OCI-LY1 (cell line): ENCODE measurements at regions not wholly inside any gene's neighbourhood (a gene's known extent, or its start where the extent isn't known, plus 50 kb on each side); places are given as distances from the start of the nearest gene placed in this dataset.

Experiments
- H2AFZ ChIP-seq: fragments of 200-600 bp; sonication (generic), shearing (Covaris generic); 2 replicates; pipeline ENCODE4 v1.6.0; 2014; ENCODE audit warnings: antibody characterized with exemption, mild to moderate bottlenecking, low read length
- H3F3A ChIP-seq: fragments of 200-600 bp; sonication (generic), shearing (Covaris generic); 2 replicates; pipeline ENCODE4 v1.6.0; 2014; ENCODE audit warnings: mild to moderate bottlenecking, antibody characterized with exemption, low read length, moderate library complexity; ENCODE audit not compliant: insufficient read depth
- H3K27ac ChIP-seq: fragments of 200-600 bp; sonication (generic); 2 replicates; pipeline ENCODE4 v1.5.1; 2014; ENCODE audit warnings: low read length, mixed run types, mild to moderate bottlenecking, low read depth; ENCODE audit not compliant: poor library complexity, severe bottlenecking
- H3K27me3 ChIP-seq: fragments of 200-600 bp; sonication (generic); 2 replicates; pipeline ENCODE4 v1.6.0; 2014; ENCODE audit warnings: antibody characterized with exemption, mild to moderate bottlenecking, low read length, moderate library complexity; ENCODE audit not compliant: insufficient read depth
- H3K36me3 ChIP-seq: fragments of 200-600 bp; sonication (generic); 2 replicates; pipeline ENCODE4 v1.6.1; 2014; ENCODE audit warnings: mild to moderate bottlenecking, antibody characterized with exemption, low read length, moderate library complexity, mixed read lengths; ENCODE audit not compliant: insufficient read depth
- H3K4me1 ChIP-seq: fragments of 200-600 bp; sonication (generic); 2 replicates; pipeline ENCODE4 v1.5.1; 2014; ENCODE audit warnings: mild to moderate bottlenecking, low read length, moderate library complexity; ENCODE audit not compliant: insufficient read depth, severe bottlenecking
- H3K4me2 ChIP-seq: fragments of 200-600 bp; sonication (generic), shearing (Covaris generic); 2 replicates; pipeline ENCODE4 v1.6.1; 2014; ENCODE audit warnings: low read length
- H3K4me3 ChIP-seq: fragments of 200-600 bp; sonication (generic); 2 replicates; pipeline ENCODE4 v1.5.1; 2014; ENCODE audit warnings: low read length, low read depth, mild to moderate bottlenecking, mixed read lengths; ENCODE audit not compliant: poor library complexity, severe bottlenecking
- H3K79me2 ChIP-seq: fragments of 200-600 bp; shearing (Covaris generic); 2 replicates; pipeline ENCODE4 v1.6.1; 2016; ENCODE audit warnings: mixed run types, low read length, mixed read lengths; ENCODE audit not compliant: insufficient read depth
- H3K9ac ChIP-seq: fragments of 200-600 bp; sonication (generic), shearing (Covaris generic); 2 replicates; pipeline ENCODE4 v1.6.1; 2014; ENCODE audit warnings: mild to moderate bottlenecking, low read length, mixed read lengths
- H3K9me2 ChIP-seq: fragments of 200-600 bp; sonication (generic), shearing (Covaris generic); 2 replicates; pipeline ENCODE4 v1.6.1; 2014; ENCODE audit warnings: low read depth, mild to moderate bottlenecking, low read length, mixed read lengths
- H3K9me3 ChIP-seq: fragments of 200-600 bp; shearing (Covaris generic); 2 replicates; pipeline ENCODE4 v1.6.1; 2014; ENCODE audit warnings: low read length, mixed read lengths
- H4K20me1 ChIP-seq: fragments of 200-600 bp; sonication (generic), shearing (Covaris generic); 2 replicates; pipeline ENCODE4 v1.6.0; 2016; ENCODE audit warnings: mild to moderate bottlenecking, low read length; ENCODE audit not compliant: insufficient read depth
- EZH2 ChIP-seq: fragments of 200-600 bp; sonication (generic), shearing (Covaris generic); IDR thresholded peaks from 2 replicates; pipeline ENCODE4 v1.8.0; 2017; ENCODE audit warnings: borderline replicate concordance, mixed run types, mild to moderate bottlenecking, antibody characterized with exemption, low read length, moderate library complexity, mixed read lengths
- TF ChIP-seq, protein P1 (sequence below): fragments of 200-600 bp; sonication (generic), shearing (Covaris generic); IDR thresholded peaks from 2 replicates; pipeline ENCODE4 v1.5.1; 2017; ENCODE audit warnings: mild to moderate bottlenecking, antibody characterized with exemption, low read length, moderate library complexity, mixed read lengths

DNA sequence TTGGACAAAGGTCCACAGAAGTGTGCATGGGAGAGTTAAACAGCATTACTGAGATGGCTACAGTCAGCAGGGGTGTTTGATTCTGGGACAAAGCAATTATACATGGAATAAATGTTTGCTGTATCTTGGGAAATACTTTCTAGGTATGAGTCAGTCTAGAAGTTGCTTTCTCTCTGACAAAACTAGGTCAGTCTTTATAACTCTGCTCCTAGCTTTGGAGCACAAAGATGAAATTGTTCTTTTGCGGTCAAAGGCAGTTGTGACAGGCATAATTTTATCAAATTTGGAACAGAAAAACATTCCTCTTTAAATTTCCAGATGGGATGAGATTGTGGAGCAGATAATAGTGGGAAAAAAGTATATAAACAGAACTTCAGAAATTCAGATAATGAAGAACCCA, 1045.4 kb upstream of the MIR17HG start:
- no peak overlapping the region for H3K9ac ChIP-seq
- no peak overlapping the region for H3K4me3 ChIP-seq
- H3K9me3 ChIP-seq: no peaks in the 10 kb centered on the region
- no peaks in the 10 kb centered on the region for H3K27me3 ChIP-seq
- no peak overlapping the region for H2AFZ ChIP-seq
- TF ChIP-seq EZH2: no peak
- TF ChIP-seq, protein P1, sequence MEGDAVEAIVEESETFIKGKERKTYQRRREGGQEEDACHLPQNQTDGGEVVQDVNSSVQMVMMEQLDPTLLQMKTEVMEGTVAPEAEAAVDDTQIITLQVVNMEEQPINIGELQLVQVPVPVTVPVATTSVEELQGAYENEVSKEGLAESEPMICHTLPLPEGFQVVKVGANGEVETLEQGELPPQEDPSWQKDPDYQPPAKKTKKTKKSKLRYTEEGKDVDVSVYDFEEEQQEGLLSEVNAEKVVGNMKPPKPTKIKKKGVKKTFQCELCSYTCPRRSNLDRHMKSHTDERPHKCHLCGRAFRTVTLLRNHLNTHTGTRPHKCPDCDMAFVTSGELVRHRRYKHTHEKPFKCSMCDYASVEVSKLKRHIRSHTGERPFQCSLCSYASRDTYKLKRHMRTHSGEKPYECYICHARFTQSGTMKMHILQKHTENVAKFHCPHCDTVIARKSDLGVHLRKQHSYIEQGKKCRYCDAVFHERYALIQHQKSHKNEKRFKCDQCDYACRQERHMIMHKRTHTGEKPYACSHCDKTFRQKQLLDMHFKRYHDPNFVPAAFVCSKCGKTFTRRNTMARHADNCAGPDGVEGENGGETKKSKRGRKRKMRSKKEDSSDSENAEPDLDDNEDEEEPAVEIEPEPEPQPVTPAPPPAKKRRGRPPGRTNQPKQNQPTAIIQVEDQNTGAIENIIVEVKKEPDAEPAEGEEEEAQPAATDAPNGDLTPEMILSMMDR: no peak
- no peaks in the 10 kb centered on the region for H3K79me2 ChIP-seq
- no peaks in the 10 kb centered on the region for H4K20me1 ChIP-seq
- no peaks in the 10 kb centered on the region for H3F3A ChIP-seq
- H3K9me2 ChIP-seq: no peaks in the 10 kb centered on the region
- H3K36me3 ChIP-seq: no peaks in the 10 kb centered on the region
- no peak overlapping the region for H3K27ac ChIP-seq
- no peaks in the 10 kb centered on the region for H3K4me1 ChIP-seq
- H3K4me2 ChIP-seq: no peak overlapping the region

DNA sequence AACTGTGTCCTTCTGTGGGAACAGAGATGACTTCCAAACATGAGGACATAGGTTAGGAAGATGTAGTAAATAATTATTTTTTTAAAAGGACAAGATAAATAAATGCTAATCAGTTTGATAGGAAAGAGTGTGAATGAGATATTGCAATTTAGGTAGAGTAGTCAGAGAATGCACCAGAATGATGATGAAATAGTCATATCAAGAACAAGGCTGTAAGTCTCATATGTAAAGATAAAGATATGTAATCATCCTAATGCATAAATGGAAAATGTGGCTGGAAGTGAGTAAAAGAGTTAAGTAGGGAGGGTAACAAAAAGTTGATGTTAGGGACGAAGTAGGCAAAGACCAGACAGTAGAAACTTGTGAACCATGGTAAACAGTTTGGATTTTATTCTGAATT, 1041.7 kb upstream of the MIR17HG start:
- Histone ChIP-seq H3K9me3 (no peaks in the 10 kb centered on the region), H3F3A (no peaks in the 10 kb centered on the region), H3K4me3 (no peak overlapping the region), H3K36me3 (no peaks in the 10 kb centered on the region), H2AFZ (no peak overlapping the region), H3K9me2 (no peaks in the 10 kb centered on the region), H4K20me1 (no peaks in the 10 kb centered on the region), H3K4me2 (no peak overlapping the region), H3K4me1 (no peaks in the 10 kb centered on the region), H3K9ac (no peak overlapping the region), H3K27me3 (no peaks in the 10 kb centered on the region), H3K27ac (no peak overlapping the region), H3K79me2 (no peaks in the 10 kb centered on the region)
- TF ChIP-seq, protein P1: no peak
- TF ChIP-seq EZH2: no peak

DNA sequence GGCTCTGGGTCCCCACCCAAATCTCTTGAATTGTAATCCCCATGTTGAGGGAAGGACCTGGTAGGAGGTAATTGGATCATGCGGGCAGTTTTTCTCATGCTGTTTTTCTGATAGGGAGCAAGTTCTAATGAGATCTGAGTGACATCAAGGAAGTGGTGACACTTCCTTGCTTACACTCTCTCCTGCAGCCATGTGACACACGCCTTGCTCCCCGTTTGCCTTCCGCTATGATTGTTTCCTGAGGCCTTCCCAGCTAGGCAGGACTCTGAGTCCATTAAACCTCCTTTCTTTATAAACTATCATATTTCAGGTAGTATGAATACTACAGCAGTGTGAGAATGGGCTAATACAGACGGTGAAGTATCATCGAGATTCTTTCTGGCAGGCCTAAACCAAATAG, 1040.4 kb upstream of the MIR17HG start:
- Histone ChIP-seq H3K4me2 (no peak overlapping the region), H2AFZ (no peak overlapping the region), H3F3A (no peaks in the 10 kb centered on the region), H3K79me2 (no peaks in the 10 kb centered on the region), H3K9me2 (no peaks in the 10 kb centered on the region), H3K4me3 (no peak overlapping the region), H3K27me3 (no peaks in the 10 kb centered on the region), H3K4me1 (no peaks in the 10 kb centered on the region), H3K27ac (no peak overlapping the region), H4K20me1 (no peaks in the 10 kb centered on the region), H3K9me3 (no peaks in the 10 kb centered on the region), H3K9ac (no peak overlapping the region), H3K36me3 (no peaks in the 10 kb centered on the region)
- TF ChIP-seq, protein P1: no peak
- TF ChIP-seq EZH2: no peak
